Stimulated activated CD4-positive, alpha-beta T cell treated with anti-CD3 and anti-CD28 coated beads, Interleukin-12 subunit alpha, Interleukin-12 subunit beta, amount 100 ng/mL, for 24 hours (primary cell): ENCODE measurements at regions not wholly inside any gene's neighbourhood (a gene's known extent, or its start where the extent isn't known, plus 50 kb on each side); places are given as distances from the start of the nearest gene placed in this dataset.
"Not testable (repeated sequence)": the region's sequence is repeated elsewhere in the genome, so short reads cannot be mapped to it uniquely, and the experiment has no call there.

Source experiments
- DNase-seq, 2 experiments: peaks; one replicate each; pipeline ENCODE4 v3.0.0-alpha.2; 2020; ENCODE audit warnings: low read depth in 2 of 2

GRCh38 chr6:134821928-134822864, 127.7 kb downstream of the ALDH8A1 start:
- no peak for DNase-seq

DNA sequence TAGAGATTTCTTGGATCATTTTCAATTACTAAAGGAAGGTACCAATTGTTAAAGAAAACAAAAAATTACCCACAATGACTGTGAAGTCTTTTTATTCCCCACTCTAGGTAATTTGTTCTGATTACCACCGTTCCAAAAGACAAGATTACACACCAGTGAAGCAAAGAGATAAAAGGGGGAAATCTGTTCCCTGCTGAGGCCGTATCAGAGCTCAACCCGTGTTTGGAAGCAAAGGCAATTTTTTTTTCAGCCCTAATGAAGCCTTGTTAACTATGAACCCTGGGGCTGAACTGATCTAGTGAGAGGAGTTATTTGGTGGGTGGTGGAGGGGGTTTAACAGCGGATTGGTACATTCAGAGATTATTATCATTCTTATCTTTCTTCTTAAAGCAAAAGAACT, 128.5 kb downstream of the ALDH8A1 start:
- DNase-seq: no peak

DNA sequence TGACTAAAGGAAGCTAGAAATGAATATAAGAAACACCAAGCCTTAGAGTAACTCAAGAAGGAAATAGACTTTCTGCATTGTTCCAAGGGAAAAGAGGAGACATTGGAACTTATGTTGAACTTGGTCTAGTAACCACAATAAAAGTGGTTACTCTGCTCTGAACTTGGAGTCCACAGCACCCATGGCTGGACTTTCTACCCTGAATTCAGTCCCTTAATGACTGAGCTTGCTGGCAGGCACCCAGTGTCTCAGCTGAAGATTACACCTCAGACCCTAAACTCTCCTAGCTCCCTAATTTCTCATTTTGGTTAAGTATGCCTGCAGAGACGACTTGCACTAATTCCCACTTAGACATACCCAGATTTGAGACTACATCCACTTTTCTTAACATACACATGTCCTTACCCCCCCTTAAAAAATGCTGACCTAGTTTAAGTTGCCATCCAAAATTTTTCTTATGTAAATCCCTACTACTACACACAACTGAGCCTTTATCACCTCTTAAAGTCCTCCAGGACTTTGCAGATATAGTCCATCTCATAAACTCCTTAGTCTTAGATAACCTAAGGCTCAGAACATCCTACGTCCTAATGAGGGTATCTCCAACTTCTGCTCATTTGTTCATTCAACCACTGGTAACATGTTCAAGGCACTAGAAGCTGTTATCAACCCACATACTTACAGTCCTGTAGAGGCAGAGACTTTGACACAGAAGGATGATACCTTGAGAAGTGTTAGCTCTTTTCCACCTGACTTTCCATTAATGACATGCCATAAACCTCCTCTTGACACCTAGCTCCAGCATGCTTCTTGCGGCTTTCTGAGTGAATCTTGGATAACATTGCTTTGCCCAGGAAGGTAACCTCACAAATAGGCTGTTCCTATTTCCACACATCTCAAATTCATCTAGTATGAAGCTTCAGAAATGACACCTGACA, 129.8 kb downstream of the ALDH8A1 start:
- DNase-seq: no peak

DNA sequence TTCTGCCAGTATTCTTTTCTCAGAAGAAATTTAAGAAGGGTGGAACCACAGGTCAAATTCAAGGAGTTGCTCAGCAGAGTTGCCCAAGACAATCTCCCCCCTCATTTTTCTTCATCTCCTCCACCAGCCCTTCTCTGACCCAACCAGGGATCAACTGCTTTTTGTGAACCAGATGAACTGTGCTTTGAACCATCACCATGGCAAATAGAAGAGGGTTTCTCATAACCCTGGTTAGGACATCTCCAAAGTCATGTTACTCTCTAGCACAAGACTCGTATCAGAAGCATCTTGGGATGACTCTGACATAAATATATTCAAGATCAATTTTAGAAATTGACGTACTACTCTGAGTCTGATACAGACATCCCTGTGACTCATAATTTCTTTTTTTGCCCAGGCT, 130.7 kb downstream of the ALDH8A1 start:
- no peak for DNase-seq

- no peak for DNase-seq
Observed at GRCh38 chr6:134817448-134817847, 132.5 kb downstream of the ALDH8A1 start.

DNA sequence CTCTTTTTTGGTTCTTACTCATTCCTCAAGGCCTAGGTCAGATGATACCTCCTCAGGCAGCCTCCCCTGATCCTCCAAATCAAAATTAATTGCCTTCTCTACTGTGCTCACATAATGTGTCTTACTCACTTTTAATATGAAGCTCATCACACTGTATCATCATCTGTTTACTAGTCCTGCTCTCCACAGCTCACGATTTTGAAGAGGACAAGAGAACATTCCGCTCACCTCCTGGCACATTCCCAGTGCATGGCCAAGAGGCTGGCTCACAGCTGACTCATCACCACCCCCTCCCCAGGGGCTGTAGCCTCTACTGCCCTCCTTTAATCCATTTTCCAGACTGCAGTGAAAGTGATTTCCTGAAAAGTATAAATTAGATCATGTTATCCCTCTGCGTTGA, 133.1 kb downstream of the ALDH8A1 start:
- no peak for DNase-seq

DNA sequence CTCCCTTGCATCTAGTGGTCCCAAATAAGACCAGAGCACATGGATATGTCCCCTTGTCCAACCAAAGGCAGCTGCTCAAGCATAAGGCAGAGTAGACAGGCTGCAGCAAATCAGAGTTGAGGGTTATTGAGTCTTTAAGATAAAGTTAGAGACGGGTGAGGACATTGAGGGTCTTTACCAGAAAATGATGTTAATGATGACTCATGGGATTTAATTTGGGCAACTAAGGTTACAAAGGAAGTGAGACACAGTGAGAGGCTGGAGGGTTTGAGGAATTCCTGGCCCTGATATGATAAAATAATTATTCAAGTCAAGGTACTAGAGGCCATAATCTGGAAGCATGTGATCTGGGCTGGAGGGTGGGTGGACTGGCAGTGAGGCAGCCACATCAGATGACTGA, 133.6 kb downstream of the ALDH8A1 start:
- DNase-seq: no peak

DNA sequence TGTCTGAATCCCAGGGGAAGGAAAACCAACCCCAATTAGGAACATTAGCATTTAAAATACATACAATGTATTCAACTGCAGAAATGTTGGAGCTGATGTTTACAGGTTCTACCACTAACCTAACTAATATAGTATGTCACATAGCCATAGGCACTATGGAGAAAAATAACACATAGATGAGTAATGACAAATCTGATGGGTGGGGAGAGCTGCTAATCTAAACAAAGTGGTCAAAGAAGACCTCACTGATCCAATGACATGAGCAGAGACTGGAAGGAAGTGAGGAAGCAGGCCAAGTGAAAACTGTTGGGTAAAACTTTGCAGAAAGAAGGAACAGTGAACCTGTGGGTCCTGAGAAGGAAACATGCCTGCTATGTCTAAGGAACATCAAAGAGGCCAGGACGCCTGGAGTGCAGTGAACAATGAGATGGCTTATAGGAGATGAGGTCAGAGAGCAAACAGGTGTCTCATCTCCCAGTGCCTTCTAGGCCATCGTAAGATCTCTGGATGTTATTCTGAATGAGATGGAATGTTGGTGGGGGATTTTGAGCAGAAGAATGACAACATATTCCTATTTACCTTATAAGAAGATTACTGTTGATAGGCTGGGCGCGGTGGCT, 135.7 kb downstream of the ALDH8A1 start:
- no peak for DNase-seq

DNA sequence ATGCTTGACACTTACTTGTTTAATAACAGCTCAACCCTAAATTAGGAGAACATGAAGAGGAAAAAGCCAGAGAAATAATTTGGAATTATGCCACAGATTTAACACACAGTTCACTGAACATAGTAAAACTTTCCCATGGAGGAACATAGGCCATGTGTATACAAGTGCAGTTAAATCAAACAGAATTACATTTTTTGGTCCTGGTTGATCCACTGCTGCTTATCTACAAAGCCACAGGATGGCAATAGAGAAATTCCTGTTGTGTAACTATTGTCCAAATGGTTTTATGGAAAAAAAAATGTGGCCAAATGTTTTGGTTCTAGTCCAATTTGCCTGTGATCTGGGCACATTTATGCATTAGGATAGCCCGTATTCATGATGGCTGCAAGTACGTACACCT, 136.8 kb downstream of the ALDH8A1 start:
- no peak for DNase-seq

GRCh38 chr6:134810402-134810801, 139.5 kb downstream of the ALDH8A1 start:
- no peak for DNase-seq

DNA sequence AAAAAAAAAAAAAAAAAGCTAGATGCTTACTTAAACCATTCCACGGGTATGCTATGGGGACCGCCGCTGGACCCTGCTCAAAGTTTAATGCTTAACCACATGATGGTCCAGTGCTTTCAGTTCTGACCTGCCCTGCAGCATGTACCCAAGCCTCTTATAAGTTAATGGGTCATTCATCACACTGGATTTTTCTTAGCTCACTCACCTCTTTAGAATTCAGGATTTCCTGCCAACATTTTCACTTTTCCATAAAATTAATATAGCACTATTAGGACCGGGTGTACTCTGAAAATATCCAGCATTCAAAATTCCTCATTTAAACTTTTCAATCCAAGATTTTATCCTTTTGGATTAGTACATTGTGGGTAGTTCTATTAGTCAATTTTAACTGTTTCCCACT, 140.8 kb downstream of the ALDH8A1 start:
- no peak for DNase-seq

- DNase-seq: no peak
Observed at GRCh38 chr6:134806180-134806798, 143.6 kb downstream of the ALDH8A1 start.

DNA sequence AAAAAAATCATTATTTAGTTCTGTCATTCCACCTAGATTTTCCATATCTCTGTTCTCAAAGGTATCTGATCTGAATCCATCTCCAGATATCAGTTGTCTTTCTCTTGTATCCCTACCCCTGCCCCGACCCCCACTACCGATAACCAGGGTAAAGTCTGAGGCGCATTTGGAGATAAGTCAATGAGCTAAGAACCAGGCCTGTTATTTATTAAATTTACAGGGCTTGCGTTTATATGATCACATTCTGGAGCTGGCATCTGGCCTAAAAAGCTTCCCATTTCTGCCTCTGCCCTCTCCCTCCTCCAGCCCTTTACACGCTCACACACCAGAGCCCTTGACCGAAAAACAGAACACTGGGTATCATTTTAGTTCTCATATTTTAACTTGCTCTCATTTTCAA, 144.7 kb downstream of the ALDH8A1 start:
- no peak for DNase-seq

DNA sequence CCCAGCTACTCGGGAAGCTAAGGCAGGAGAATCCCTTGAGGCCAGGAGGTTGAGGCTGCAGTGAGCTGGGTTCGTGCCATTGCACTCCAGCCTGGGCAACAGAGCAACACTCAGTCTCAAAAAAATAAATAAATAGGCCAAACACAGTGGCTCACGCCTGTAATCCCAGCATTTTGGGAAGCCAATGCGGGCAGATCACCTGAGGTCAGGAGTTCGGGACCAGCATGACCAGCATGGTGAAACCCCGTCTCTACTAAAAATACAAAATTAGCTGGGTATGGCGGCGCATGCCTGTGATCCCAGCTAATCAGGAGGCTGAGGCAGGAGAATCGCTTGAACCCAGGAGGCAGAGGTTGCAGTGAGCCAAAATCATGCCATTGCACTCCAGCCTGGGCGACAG, 145.6 kb downstream of the ALDH8A1 start:
- not testable (repeated sequence) for DNase-seq

- DNase-seq: no peak
Observed at GRCh38 chr6:134802426-134803058, 147.4 kb downstream of the ALDH8A1 start.

DNA sequence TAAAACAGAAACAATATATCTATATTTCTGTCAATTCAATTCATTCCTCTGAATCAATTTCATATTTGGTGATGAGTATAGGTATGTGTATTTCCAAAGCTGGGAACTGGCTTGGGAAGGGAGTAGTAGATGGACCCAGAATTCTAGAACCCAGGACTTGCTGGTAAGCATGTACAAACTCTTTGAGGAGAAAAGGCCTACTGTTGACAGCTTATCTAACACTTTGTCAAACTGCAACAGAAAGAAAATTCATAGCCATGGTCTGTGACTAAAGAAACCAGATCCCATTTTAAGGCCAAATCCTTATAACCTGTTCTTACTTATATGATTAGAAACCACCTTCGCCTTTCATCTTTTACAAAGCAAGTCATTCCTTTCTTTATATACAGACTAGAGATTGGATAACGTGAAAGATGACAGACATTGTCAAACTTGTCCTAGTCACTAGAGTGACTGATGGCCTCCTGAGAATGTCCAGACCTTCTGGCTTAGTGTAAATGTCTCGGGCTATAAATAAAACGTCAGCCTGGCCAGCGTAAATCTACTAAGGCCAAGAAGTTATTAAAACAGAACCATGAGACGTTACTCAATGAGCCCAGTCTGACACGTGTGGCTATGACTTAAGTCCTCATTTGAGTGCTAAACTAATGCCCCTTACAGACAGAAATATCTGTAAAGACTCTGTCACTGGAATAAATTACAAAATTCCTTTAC, 152.3 kb downstream of the ALDH8A1 start:
- DNase-seq: no peak

GRCh38 chr6:134795691-134796090, 154.2 kb downstream of the ALDH8A1 start:
- DNase-seq: no peak

GRCh38 chr6:134795001-134795400, 154.9 kb downstream of the ALDH8A1 start:
- DNase-seq: no peak

GRCh38 chr6:134791243-134791843, 158.6 kb downstream of the ALDH8A1 start:
- not testable (repeated sequence) for DNase-seq

DNA sequence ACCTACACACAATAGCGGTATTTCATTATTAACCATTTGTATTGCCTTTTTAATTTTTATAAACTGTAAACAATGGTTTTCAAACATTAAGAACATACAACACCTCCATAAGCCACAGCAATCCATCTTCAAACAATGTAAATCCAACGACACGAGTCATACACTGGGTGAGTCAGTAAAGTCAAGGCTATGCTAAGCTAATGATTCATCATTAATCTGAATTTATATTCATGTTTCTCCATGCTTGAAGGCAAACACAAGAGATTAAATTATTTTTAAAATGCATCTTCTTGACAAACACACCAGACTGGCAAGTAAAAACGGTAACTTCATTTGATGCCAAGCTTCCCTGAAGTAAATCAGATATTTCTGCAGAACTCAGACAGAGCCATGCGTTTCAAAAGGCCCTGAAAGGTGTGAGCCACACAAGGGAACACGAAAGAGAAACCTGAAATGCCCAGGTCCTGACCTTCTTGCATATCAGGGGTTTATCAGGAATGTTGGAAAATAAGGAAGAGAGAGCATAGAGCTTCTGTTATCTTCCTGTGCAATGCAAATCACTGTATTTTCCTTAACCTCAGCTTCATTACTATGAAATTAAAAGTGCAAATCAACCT, 162.5 kb downstream of the ALDH8A1 start:
- no peak for DNase-seq
